ENCODE measurements at regions not wholly inside any gene's neighbourhood (a gene's known extent, or its start where the extent isn't known, plus 50 kb on each side); places are given as distances from the start of the nearest gene placed in this dataset.
"Not testable (repeated sequence)": the region's sequence is repeated elsewhere in the genome, so short reads cannot be mapped to it uniquely, and the experiment has no call there.

GRCh38 chr1:70795064-70795463 is 252.6 kb downstream of the PTGER3 start:
- intact Hi-C loops (cut with DNase I); DNase-seq (ENCODE audit: low spot score): not testable (repeated sequence)

- DNase-seq (ENCODE audit: low spot score); intact Hi-C loops (cut with DNase I): not testable (repeated sequence)
Observed at GRCh38 chr1:70796298-70796697, 251.3 kb downstream of the PTGER3 start.

GRCh38 chr1:70802625-70803024 is 245.0 kb downstream of the PTGER3 start:
- intact Hi-C loops (cut with DNase I); DNase-seq (ENCODE audit: low spot score): not testable (repeated sequence)

GRCh38 chr1:70805641-70806040 is 242.0 kb downstream of the PTGER3 start:
- intact Hi-C loops (cut with DNase I), result no loop called here
- DNase-seq (ENCODE audit: low spot score), result no peak

GRCh38 chr1:70807088-70807664 is 240.4 kb downstream of the PTGER3 start:
- intact Hi-C loops (cut with DNase I), result no loop called here
- DNase-seq (ENCODE audit: low spot score), result no peak

- intact Hi-C loops (cut with DNase I), result loop anchor here in 1 of 2 donors (2.0 kb wide), 1 partner anchor 34 kb away; no protein-coding TSS in a partner anchor
- no peak for DNase-seq (ENCODE audit: low spot score)
Observed at GRCh38 chr1:70809069-70809468, 238.5 kb downstream of the PTGER3 start.

GRCh38 chr1:70811815-70812214 is 235.8 kb downstream of the PTGER3 start:
- no peak for DNase-seq (ENCODE audit: low spot score)
- intact Hi-C loops (cut with DNase I), result no loop called here

- DNase-seq (ENCODE audit: low spot score), result no peak
- intact Hi-C loops (cut with DNase I), result no loop called here
Observed at GRCh38 chr1:70812442-70813109, 235.0 kb downstream of the PTGER3 start.

GRCh38 chr1:70818401-70818800 is 229.2 kb downstream of the PTGER3 start:
- no peak for DNase-seq (ENCODE audit: low spot score)
- intact Hi-C loops (cut with DNase I), result no loop called here

- intact Hi-C loops (cut with DNase I), result no loop called here
Observed at GRCh38 chr1:70819231-70819630, 228.4 kb downstream of the PTGER3 start.

GRCh38 chr1:70819785-70820184 is 227.8 kb downstream of the PTGER3 start:
- intact Hi-C loops (cut with DNase I), result no loop called here
- DNase-seq (ENCODE audit: low spot score), result no peak

More at GRCh38 chr1:70819231-70819630, 228.4 kb downstream of the PTGER3 start:
- no peak for DNase-seq (ENCODE audit: low spot score)

GRCh38 chr1:70820396-70820795 is 227.2 kb downstream of the PTGER3 start:
- intact Hi-C loops (cut with DNase I), result no loop called here
- no peak for DNase-seq (ENCODE audit: low spot score)

- intact Hi-C loops (cut with DNase I), result no loop called here
- no peak for DNase-seq (ENCODE audit: low spot score)
Observed at GRCh38 chr1:70820995-70821394, 226.6 kb downstream of the PTGER3 start.

GRCh38 chr1:70826428-70826827 is 221.2 kb downstream of the PTGER3 start:
- intact Hi-C loops (cut with DNase I), result no loop called here
- no peak for DNase-seq (ENCODE audit: low spot score)

- DNase-seq (ENCODE audit: low spot score), result no peak
- intact Hi-C loops (cut with DNase I), result no loop called here
Observed at GRCh38 chr1:70827030-70827429, 220.6 kb downstream of the PTGER3 start.

GRCh38 chr1:70828177-70828576 is 219.4 kb downstream of the PTGER3 start:
- no peak for DNase-seq (ENCODE audit: low spot score)
- intact Hi-C loops (cut with DNase I), result no loop called here

- intact Hi-C loops (cut with DNase I); DNase-seq (ENCODE audit: low spot score): not testable (repeated sequence)
Observed at GRCh38 chr1:70834365-70834764, 213.3 kb downstream of the PTGER3 start.

- intact Hi-C loops (cut with DNase I), result no loop called here
- DNase-seq (ENCODE audit: low spot score), result no peak
Observed at GRCh38 chr1:70836456-70836855, 211.2 kb downstream of the PTGER3 start.

GRCh38 chr1:70840260-70840953 is 207.2 kb downstream of the PTGER3 start:
- DNase-seq (ENCODE audit: low spot score), result no peak
- intact Hi-C loops (cut with DNase I), result no loop called here

- intact Hi-C loops (cut with DNase I), result no loop called here
- DNase-seq (ENCODE audit: low spot score), result no peak
Observed at GRCh38 chr1:70842562-70842961, 205.1 kb downstream of the PTGER3 start.

GRCh38 chr1:70843452-70843851 is 204.2 kb downstream of the PTGER3 start:
- DNase-seq (ENCODE audit: low spot score), result no peak
- intact Hi-C loops (cut with DNase I), result no loop called here

Data from posterior vena cava (tissue), 2 donors.